ENCODE measurements at regions not wholly inside any gene's neighbourhood (a gene's known extent, or its start where the extent isn't known, plus 50 kb on each side); places are given as distances from the start of the nearest gene placed in this dataset.

DNA sequence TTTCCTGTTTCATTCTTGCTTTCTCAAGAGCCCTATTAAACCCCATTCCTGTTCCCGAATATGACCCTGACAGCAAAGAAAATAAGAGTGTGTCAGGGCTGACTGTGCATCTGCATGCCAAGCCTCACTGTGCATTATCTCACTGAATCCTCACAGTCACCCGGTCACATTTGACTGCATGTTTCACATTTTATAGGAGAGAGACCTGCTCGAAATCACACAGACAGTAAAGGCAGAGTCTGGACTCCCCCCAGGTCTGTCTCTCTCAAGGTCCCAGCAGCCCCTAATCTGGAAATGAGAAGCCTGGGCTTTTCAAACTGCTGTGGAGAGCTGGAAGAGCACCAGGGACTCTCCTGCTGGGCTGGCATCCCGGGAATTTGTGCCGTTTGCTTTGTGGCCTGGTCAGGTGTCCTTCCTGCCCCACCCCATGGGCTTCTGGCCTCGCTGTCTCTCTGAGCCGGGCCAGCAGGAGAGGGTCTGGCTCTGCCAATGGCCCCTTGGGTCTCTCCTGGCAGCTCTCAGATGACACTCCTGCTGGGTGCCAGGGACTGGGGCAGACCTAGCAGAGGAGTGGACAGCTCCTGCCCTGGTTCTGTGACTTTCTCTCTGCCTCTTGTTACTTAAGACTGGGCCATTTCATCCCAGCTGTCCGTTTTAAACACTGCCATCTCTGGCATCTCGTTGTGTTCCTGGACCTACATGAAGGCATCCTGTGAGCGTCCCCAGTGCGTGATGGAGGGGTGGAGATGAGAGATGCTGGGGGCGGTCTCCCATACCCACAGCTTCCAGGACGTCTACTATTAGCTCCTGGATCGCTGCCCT is 173.6 kb downstream of the ARHGAP12 start:
- DNase-seq: no peak

GRCh38 chr10:31753681-31754080 is 174.9 kb downstream of the ARHGAP12 start:
- no peak for DNase-seq

DNA sequence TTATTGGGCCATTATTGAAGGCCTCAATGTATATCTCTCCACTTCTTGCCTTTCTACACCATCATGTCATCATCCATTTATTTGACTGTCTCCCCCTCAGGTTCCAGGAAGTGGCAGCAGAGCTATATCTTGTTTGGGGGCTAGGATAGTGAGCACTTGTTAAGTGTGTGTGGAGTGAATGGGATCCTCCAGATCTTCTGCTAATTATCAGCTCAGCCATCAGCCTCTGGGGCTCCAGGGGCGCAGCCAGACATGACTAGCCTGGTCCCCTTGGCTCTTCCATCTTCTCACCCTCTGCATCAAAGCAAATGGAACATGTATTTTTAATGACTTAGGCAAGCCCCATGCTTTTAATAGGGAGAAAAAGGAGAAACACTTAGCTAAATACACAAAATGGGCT is 176.5 kb downstream of the ARHGAP12 start:
- no peak for DNase-seq

GRCh38 chr10:31751738-31752080 is 176.9 kb downstream of the ARHGAP12 start:
- no peak for DNase-seq

GRCh38 chr10:31751051-31751737 is 177.4 kb downstream of the ARHGAP12 start:
- DNase-seq: no peak

DNA sequence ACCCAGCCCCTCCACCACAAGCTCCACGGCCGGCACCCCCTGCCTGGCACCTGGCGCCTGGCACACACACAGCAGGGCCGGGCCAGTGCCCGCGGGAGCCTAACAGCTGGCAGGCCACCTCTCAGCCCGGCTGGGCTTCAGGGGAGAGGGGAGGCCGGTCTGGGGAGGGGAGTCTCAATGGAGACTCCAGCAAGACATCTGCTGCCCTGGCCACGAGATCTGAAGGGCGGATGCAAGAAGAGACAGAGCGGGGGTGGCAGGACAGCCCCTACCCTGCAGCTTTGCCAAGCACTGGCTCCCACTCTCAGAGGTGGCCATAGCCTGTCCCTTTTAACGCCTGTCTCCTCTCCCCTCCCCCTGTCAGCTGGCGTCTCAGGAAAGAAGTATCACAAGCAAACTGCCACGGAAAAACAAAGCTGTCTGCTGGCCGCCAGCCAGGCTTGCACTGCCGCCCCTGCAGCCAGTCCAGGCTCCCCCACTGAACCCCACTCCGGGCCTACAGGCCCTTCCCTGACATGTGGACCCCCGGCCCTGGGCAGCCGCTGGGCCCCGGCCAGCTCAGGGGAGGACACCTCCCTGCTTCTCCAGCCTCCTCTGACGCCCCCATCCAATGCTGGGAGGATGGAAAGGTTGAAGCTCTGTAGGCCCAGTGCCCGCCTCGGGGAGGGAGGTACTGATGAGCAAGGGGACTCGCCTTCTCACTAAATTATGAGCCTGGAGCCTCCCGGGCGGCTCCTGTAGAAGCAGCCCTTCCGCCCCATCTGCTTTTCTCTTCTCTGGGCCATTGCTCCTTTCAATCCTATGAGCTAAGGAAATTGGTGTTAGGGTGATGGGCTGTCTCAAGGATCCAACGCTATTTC is 178.4 kb downstream of the ARHGAP12 start:
- peak; percentile 87 for DNase-seq

DNA sequence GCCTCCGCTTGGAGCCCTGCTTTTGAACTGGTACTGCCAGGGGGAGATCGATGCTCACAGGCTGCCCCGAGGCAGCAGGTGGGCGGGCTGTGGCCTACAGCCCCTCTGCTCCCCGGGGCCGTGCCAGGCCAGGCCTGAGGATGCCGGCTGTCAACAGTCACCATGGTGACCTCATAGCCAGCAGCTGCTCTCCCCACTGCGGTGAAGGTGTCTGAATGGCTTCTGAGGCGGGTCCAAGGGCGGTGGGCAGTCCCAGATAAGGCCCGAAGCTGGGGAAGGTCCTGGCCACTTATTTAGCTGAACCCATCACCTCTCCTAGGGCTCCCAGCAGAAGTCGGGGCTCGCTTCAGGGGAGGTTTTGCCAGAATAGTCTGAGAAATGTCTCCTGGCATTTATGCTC is 179.3 kb downstream of the ARHGAP12 start:
- DNase-seq: no peak

DNA sequence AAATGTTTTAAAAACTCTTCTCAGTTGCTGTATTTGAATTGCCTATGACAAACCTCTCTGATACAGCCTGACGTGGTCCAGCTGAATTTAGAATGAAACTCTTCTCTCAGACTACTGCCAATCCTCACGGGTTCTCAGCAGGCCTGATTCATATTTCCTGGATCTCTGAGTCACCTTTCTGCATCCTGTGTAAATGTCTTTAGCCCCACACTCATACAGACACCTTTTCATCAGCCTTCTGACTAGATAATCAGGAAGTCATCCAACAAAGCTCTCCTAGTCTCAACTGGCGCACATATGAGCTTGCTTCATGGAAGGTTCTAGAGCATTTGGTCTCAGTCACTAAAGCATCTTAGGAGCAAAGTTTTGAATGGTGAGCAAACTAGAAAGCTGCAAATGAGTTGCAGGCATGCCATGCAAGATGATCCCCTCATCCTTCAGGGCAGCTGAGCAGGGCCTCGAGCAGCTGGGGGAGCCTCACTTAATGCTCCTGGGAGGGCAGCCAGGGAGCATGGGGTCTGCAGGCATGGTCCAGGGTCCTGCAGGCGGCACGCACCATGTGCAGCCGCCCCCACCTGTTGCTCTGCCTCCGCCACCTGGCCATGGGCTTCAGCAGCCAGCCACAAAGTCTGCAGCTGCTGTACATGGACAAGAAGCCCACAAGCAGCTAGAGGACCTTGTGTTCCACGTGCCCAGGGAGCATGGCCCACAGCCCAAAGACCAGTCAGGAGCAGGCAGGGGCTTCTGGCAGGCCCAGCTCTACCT is 182.8 kb downstream of the ARHGAP12 start:
- no peak for DNase-seq

GRCh38 chr10:31744025-31744424 is 184.6 kb downstream of the ARHGAP12 start:
- DNase-seq: no peak

DNA sequence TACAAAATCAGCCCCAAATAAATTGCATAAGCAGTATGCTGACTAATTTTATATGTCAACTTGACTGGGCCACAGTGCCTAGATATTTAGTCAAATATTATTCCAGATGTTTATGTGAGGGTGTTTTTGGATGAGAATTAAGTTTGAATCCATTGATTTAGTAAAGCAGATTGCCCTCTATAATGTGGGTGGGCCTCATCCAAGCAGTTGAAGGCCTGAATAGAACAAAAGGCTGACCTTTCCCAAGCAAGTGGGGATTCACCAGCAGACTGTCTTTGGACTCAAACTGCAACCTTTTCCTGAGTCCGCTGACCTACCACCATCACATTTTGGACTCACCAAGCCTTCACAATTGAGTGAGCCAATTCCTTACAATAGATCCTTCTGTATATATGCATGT is 186.4 kb downstream of the ARHGAP12 start:
- no peak for DNase-seq

- DNase-seq: no peak
Measured at GRCh38 chr10:31741473-31741872, 187.2 kb downstream of the ARHGAP12 start.

DNA sequence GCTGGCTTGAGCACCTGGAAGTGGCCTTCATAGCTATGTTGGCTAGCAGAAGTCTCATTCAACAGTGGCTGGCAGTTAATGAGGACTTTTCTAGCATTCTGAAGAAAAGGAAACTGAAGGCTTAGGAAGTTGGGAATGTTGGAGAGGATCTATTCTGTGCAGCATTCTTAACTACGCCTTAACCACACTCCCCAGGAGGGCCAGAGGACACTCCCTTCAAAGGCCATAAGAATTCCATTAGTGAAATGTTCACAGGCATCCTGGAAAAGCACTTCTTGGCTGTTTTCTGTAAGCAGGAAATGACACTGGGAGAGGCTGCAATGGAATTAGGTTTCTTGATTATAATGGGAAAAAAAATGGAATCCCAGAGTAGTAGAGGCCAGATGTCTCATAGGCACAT is 188.9 kb downstream of the ARHGAP12 start:
- DNase-seq: no peak

- DNase-seq: no peak
Measured at GRCh38 chr10:31739146-31739545, 189.5 kb downstream of the ARHGAP12 start.

DNA sequence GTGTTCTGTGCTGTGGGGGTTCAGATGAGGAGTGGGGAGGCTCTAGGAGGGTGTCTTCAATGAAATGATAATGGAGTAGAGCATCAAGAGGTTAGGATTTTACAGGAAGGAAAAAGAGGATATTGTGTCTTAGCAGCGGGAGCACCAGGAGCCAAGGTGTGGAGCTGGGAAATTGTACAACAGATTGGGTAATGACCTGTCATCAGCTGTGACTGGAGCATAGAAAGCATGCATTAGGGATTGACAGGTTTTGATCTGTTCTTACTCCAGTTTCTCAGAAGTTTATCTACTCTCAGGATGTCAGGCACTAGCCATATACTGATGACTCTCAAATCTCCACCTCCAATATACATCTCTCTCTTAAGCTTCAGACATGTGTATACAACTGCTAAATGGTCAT is 196.9 kb downstream of the ARHGAP12 start:
- no peak for DNase-seq

- DNase-seq: no peak
Measured at GRCh38 chr10:31730776-31731175, 197.9 kb downstream of the ARHGAP12 start.

- DNase-seq: no peak
Measured at GRCh38 chr10:31728698-31729224, 199.9 kb downstream of the ARHGAP12 start.

DNA sequence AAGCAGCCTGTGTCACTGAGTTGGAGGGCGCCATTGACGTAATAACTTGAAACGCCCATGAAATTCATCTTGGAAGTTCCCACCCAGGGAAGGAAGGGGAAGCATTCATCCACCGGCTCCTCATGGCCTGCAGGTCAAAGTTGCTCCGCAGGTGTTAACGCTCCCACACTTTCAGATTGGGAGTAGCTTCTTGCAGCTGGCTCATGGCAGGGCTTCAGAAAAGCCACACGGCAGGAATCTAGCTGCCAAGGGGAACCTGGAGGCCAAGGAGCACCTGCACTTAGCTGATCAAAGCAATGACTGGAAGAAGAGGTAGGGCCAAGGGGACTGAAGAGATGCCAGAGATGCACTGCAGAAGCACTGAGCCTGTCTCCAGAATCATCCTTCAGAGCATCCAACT is 203.2 kb downstream of the ARHGAP12 start:
- no peak for DNase-seq

DNA sequence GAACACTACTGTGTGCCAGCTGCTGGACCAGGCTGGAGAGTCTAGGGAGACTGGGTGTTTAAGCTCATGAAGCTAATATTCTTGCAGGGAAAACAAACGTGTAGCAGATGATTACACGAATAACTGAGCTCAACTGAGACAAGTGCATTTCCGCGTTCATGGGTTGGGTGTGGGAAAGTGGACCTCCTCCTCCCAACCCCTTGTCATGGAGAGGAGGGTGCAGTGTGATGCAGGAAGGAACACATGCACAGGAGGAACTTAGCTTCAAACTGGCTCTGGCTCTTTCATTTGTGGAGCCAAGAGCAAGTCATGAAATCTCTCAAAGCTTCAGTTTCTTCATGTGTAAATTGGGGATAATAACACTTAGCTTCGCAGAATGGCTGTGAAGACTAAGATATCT is 204.3 kb downstream of the ARHGAP12 start:
- DNase-seq: no peak

- no peak for DNase-seq
Measured at GRCh38 chr10:31723106-31723750, 205.4 kb downstream of the ARHGAP12 start.

DNA sequence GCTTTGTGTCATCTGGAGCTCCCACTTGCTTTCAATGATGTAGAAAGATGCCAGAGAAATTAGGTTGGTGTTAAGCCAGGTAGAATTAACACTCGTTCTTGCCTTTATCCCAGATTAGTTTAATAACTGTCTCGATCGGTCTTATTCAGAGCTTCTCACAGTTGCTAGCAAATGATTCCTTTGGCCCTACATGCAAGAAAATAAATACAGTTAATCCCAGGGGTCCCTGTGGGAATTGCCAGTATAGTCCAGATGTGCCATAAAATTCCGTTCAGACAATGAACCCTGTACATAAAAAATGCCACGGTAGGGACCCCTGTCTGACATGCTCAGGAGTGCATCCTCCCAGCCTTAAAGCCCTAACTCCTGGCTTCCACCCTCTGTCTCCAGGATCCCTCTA is 207.5 kb downstream of the ARHGAP12 start:
- DNase-seq: no peak

DNA sequence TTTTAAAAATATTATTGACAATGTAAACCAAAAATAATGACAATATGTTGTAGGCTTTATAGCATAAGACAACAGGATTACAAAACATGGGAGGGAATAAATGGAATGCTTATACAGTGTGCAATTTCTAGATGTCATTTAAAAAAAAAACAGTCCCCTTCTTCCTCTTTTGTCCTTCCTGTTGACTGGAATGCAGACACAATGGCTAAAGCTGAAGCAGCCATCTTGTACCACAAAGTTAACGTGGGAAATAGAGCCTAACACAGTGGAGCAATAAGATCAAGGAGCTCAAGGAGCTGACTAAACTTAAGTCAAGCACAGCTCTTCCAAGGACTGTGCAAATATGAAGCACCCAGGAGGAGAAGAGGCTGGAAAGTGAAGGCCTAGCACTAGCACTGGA is 208.1 kb downstream of the ARHGAP12 start:
- DNase-seq: no peak

Measured in muscle of arm (tissue), 1 donor.